Body of pancreas (tissue), 4 donors: ENCODE measurements at regions not wholly inside any gene's neighbourhood (a gene's known extent, or its start where the extent isn't known, plus 50 kb on each side); places are given as distances from the start of the nearest gene placed in this dataset.

ENCODE experiments used
- ATAC-seq: fragments of 150-250 bp; one replicate; pipeline ENCODE4 v1.9.1; 2016
- DNase-seq, 4 donors: peaks; one replicate each; pipeline ENCODE4 v3.0.0-alpha.2; 2019
- H3K27ac ChIP-seq, 4 donors: fragments of 200-600 bp; sonication (generic); 1 replicate in 3 of 4; 2 replicates in 1 of 4; pipeline versions ENCODE4 v1.5.1 to v1.6.1; 2016 to 2019; ENCODE audit warnings: mild to moderate bottlenecking in 1 of 4, mixed read lengths in 1 of 4, moderate library complexity in 1 of 4
- H3K27me3 ChIP-seq, 2 donors: fragments of 200-600 bp; sonication (generic); one replicate each; pipeline ENCODE4 v1.6.0; 2016; ENCODE audit warnings: mild to moderate bottlenecking in 1 of 2
- H3K36me3 ChIP-seq, 2 donors: fragments of 200-600 bp; sonication (generic); replicated peaks in 1 of 2; 2 replicates each; pipeline ENCODE4 v1.5.1; 2016; ENCODE audit warnings: low read depth in 2 of 2; ENCODE audit not compliant: insufficient read depth in 1 of 2
- H3K4me1 ChIP-seq: fragments of 200-600 bp; sonication (generic); one replicate; pipeline ENCODE4 v1.6.0; 2016
- H3K4me3 ChIP-seq, 2 donors: fragments of 200-600 bp; sonication (generic); 1 replicate in 1 of 2; 2 replicates in 1 of 2; pipeline ENCODE4 v1.5.1; 2016 to 2019
- H3K9me3 ChIP-seq, 3 donors: fragments of 200-600 bp; sonication (generic); 1 replicate in 2 of 3; 2 replicates in 1 of 3; pipeline ENCODE4 v1.5.1; 2016
- CTCF ChIP-seq, 7 experiments: fragments of 450-650 bp in 4 of 7; fragments of 200-600 bp in 3 of 7; sonication (generic) in 3 of 7; IDR thresholded peaks; one replicate each; pipeline ENCODE4 v1.5.1; 2016 to 2019; ENCODE audit warnings: antibody characterized with exemption in 7 of 7
- POLR2A ChIP-seq, 3 donors: fragments of 450-650 bp; IDR thresholded peaks; one replicate each; pipeline ENCODE4 v1.6.1; 2016; ENCODE audit warnings: antibody characterized with exemption in 3 of 3, mild to moderate bottlenecking in 2 of 3
- WGBS, 2 donors: methylation state at CpG; one replicate each; pipeline ENCODE4 v1.1.5; 2017; 5-methylcytosine and 5-hydroxymethylcytosine counted together
- intact Hi-C: fragments of 100-400 bp; cut with DNase I; formaldehyde crosslinking; loops from one replicate; pipeline ENCODE4 v1.15.1; 2023

- DNase-seq (no peak), ATAC-seq (no peak)
- H3K27me3 ChIP-seq: no peaks in the 10 kb centered on the region
- H3K4me1 ChIP-seq: no peaks in the 10 kb centered on the region
- 78 to 87% methylated on average over 26 to 27 of the region's 27 CpGs for WGBS, 2 donors
- no peaks in the 10 kb centered on the region for H3K9me3 ChIP-seq
- intact Hi-C loops: no loop called here
- no peak for TF ChIP-seq CTCF (IDR thresholded peaks at IDR 0.05)
- TF ChIP-seq POLR2A (IDR thresholded peaks at IDR 0.05): no peak
- no peak overlapping the region for H3K27ac ChIP-seq
- no peaks in the 10 kb centered on the region for H3K36me3 ChIP-seq
- H3K4me3 ChIP-seq: no peak overlapping the region
These were observed 76.7 kb downstream of the PTGR3 start for GRCh38 chr18:75132098-75132870.

GRCh38 chr18:75131381-75132000 is 77.4 kb downstream of the PTGR3 start:
- WGBS, 2 donors: 39 to 52% methylated on average over 19 to 20 of the region's 20 CpGs
- Histone ChIP-seq H3K4me1 (no peaks in the 10 kb centered on the region), H3K9me3 (no peaks in the 10 kb centered on the region), H3K36me3 (no peaks in the 10 kb centered on the region), H3K27me3 (no peaks in the 10 kb centered on the region), H3K4me3 (no peak overlapping the region), H3K27ac (no peak overlapping the region)
- ATAC-seq (no peak), DNase-seq (no peak)
- intact Hi-C loops: no loop called here
- TF ChIP-seq POLR2A (IDR thresholded peaks at IDR 0.05) (no peak), CTCF (IDR thresholded peaks at IDR 0.05) (no peak)

- whole genome bisulfite sequencing, 2 donors: 73 to 77% methylated on average over 13 of the region's 13 CpGs
These were observed 78.2 kb downstream of the PTGR3 start for GRCh38 chr18:75130591-75131328.

GRCh38 chr18:75129717-75130477 is 79.0 kb downstream of the PTGR3 start:
- Histone ChIP-seq H3K27me3 (no peaks in the 10 kb centered on the region), H3K4me1 (no peaks in the 10 kb centered on the region), H3K9me3 (no peaks in the 10 kb centered on the region), H3K36me3 (no peaks in the 10 kb centered on the region), H3K4me3 (no peak overlapping the region), H3K27ac (no peak overlapping the region)
- ATAC-seq (no peak), DNase-seq (no peak)
- 80 to 85% methylated on average over 9 to 18 of the region's 18 CpGs for WGBS, 2 donors
- intact Hi-C loops: no loop called here
- TF ChIP-seq CTCF (IDR thresholded peaks at IDR 0.05) (no peak), POLR2A (IDR thresholded peaks at IDR 0.05) (no peak)

More at GRCh38 chr18:75130591-75131328, 78.2 kb downstream of the PTGR3 start:
- intact Hi-C loops: no loop called here
- no peaks in the 10 kb centered on the region for H3K36me3 ChIP-seq
- ATAC-seq (no peak), DNase-seq (no peak)
- no peak overlapping the region for H3K27ac ChIP-seq
- TF ChIP-seq CTCF (IDR thresholded peaks at IDR 0.05) (no peak), POLR2A (IDR thresholded peaks at IDR 0.05) (no peak)
- H3K4me1 ChIP-seq: no peaks in the 10 kb centered on the region
- no peaks in the 10 kb centered on the region for H3K9me3 ChIP-seq
- no peaks in the 10 kb centered on the region for H3K27me3 ChIP-seq
- H3K4me3 ChIP-seq: no peak overlapping the region
